ENCODE measurements at regions not wholly inside any gene's neighbourhood (a gene's known extent, or its start where the extent isn't known, plus 50 kb on each side); places are given as distances from the start of the nearest gene placed in this dataset.

DNA sequence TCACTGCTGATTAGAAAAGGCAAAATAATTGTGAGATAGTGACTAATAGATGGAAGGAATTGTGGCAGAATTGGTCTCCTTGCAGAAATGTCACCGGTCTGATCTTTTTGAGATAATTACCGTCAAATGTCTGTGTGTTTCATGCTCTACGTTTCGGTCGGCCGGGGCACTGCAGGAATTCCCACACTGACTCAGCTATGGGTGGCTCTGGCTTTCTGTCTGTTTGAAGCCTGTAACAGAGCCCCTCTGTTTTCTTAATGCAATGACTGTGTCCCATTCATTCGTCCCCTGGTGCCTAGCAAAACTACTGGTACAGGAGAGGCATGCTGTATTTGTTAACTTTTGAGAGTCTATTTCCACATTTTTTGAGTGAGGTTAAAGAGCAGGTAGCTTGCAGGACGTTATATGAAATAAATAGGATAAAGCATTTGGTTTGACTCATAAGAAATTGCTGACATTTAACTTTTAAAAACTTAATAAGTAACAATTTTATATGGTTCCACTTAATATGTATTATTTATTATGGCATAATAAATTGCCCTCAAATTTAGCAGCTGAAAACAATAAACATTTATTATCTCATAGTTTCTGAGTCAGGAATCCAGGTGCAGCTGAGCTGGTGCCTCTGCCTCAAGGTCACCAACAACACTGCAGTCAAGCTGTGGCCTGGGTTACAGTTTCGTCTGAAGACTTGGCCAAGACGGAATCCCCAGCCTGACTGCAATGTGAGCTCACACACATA is 53.3 kb upstream of the CTBP2 start:
- Histone ChIP-seq H3K4me1 (ENCODE audit: control insufficient read depth, insufficient read depth, low read length, poor library complexity, severe bottlenecking) (peaks cover 15% of the 10 kb centered on the region), H3K4me3 (ENCODE audit: extremely low read depth, insufficient read depth, low read length, poor library complexity, severe bottlenecking) (no peak overlapping the region), H3K27ac (ENCODE audit: low read depth, low read length, severe bottlenecking) (peak overlapping the region; percentile 73), H3K36me3 (ENCODE audit: control insufficient read depth, insufficient read depth, low read length) (no peaks in the 10 kb centered on the region), H3K9me3 (ENCODE audit: control insufficient read depth, low read length) (no peaks in the 10 kb centered on the region)
- 66 to 76% methylated on average over 8 to 9 of the region's 10 CpGs for WGBS, 2 experiments (ENCODE audit: insufficient coverage in 2 of 2)

DNA sequence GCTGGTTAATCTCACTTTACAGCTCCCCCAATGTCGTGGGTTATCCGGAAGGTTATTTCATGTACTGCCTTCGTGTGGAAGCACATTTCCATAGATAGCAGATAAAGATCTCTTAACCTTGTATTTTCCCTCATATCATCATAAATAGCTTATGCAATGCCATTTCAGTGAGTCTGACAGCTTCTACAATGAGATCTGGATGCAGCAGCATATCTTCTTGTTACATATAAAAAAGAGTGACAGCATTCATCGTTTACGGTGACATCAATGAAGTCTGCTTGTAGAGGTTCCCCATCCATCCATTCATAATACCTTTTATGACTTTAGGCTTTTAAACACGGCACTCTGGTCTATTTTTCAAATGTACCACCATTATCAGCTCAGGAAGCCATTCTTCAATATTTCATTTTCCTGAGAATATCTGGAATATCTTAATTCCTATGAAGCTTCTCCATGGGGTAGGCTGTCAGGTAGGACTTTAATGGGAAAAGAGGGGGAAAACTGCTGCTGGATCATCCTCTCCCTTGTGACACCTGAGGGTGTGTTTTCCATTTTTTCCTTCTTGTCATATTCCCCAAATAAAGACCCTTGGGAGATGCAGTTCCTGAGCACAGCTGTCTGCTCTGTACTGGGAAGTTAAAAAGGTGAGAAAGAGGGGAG is 51.9 kb upstream of the CTBP2 start:
- H3K4me3 ChIP-seq (ENCODE audit: extremely low read depth, insufficient read depth, low read length, poor library complexity, severe bottlenecking), result no peak overlapping the region
- WGBS, 2 experiments (ENCODE audit: insufficient coverage in 2 of 2), result 90 to 93% methylated on average over 5 to 6 of the region's 6 CpGs

More for the DNA sequence above, 51.9 kb upstream of the CTBP2 start:
- H3K9me3 ChIP-seq (ENCODE audit: control insufficient read depth, low read length), result no peaks in the 10 kb centered on the region
- no peak overlapping the region for H3K27ac ChIP-seq (ENCODE audit: low read depth, low read length, severe bottlenecking)
- H3K4me1 ChIP-seq (ENCODE audit: control insufficient read depth, insufficient read depth, low read length, poor library complexity, severe bottlenecking), result peaks cover 15% of the 10 kb centered on the region
- no peaks in the 10 kb centered on the region for H3K36me3 ChIP-seq (ENCODE audit: control insufficient read depth, insufficient read depth, low read length)

Measured in mesodermal cell (in vitro differentiated cells).